GM12891 (cell line): ENCODE measurements at regions not wholly inside any gene's neighbourhood (a gene's known extent, or its start where the extent isn't known, plus 50 kb on each side); places are given as distances from the start of the nearest gene placed in this dataset.

ENCODE experiments used
- POLR2A ChIP-seq: IDR thresholded peaks from 2 replicates; pipeline ENCODE4 v1.6.1; 2011; ENCODE audit warnings: low read depth, low read length, control low read depth
- POLR2AphosphoS5 ChIP-seq: IDR thresholded peaks from 2 replicates; pipeline ENCODE4 v1.6.1; 2011; ENCODE audit warnings: low read depth, low read length, control low read depth
- POU2F2 ChIP-seq: IDR thresholded peaks from 2 replicates; pipeline ENCODE4 v1.6.1; 2011; ENCODE audit warnings: low read depth, mild to moderate bottlenecking, control low read depth, low read length, moderate library complexity
- SPI1 ChIP-seq: IDR thresholded peaks from 2 replicates; pipeline ENCODE4 v1.6.1; 2011; ENCODE audit warnings: low read depth, low read length, control low read depth

DNA sequence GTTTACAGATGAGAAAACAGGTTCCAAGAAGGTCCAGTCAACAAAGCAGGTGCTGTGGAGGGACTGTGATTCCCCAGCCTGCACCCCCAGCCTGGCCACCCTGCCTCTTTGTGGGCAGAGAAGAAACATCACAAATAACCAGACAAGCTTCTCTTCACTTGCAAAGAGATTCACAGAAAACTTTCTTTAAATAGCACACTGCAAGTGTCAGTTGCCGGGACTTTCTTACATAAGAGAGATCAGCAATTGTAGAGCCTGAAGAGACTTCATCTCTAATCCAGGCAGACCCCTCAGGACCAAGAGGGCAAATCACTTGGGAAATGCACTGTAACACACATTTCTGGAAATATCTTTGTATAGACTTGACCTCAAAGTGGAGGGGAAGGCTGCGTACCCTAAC, 207.9 kb upstream of the CHRNA7 start:
- no peak for TF ChIP-seq POLR2A
- TF ChIP-seq SPI1 = no peak
- no peak for TF ChIP-seq POLR2AphosphoS5
- no peak for TF ChIP-seq POU2F2
